Fibroblast of lung (primary cell): ENCODE measurements at regions not wholly inside any gene's neighbourhood (a gene's known extent, or its start where the extent isn't known, plus 50 kb on each side); places are given as distances from the start of the nearest gene placed in this dataset.

Experiments
- EZH2 ChIP-seq: IDR thresholded peaks from 2 replicates; pipeline ENCODE4 v1.5.1; 2012; ENCODE audit warnings: low read length, control low read depth, mild to moderate bottlenecking; ENCODE audit errors: missing control alignments
- TF ChIP-seq, protein P1 (sequence below), 2 donors: IDR thresholded peaks in 1 of 2; conservative IDR thresholded peaks in 1 of 2; 1 replicate in 1 of 2; 2 replicates in 1 of 2; pipeline ENCODE4 v1.5.1; 2011 to 2012; ENCODE audit warnings: low read length in 2 of 2, control low read depth in 1 of 2, inconsistent platforms in 1 of 2, low read depth in 1 of 2, mild to moderate bottlenecking in 1 of 2

DNA sequence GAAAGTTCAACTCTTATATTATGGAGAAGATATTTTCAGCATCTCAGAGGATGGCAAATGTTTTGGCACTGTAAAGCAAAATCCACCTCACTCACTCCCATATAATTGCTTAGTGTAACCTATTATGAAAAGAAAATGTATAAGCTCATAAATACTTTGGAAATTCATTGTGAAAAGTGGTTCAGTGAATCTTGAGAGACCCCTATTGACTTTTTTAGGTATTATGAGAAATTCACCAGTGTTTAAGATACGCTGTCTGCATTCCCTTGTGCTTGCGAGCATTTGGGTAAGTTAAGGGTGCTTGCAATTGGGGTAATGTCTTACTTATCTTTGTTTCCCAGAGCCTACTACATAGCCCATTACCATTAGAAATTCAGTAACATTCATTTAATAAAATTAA, 66.3 kb upstream of the BMP5 start:
- TF ChIP-seq, protein P1, sequence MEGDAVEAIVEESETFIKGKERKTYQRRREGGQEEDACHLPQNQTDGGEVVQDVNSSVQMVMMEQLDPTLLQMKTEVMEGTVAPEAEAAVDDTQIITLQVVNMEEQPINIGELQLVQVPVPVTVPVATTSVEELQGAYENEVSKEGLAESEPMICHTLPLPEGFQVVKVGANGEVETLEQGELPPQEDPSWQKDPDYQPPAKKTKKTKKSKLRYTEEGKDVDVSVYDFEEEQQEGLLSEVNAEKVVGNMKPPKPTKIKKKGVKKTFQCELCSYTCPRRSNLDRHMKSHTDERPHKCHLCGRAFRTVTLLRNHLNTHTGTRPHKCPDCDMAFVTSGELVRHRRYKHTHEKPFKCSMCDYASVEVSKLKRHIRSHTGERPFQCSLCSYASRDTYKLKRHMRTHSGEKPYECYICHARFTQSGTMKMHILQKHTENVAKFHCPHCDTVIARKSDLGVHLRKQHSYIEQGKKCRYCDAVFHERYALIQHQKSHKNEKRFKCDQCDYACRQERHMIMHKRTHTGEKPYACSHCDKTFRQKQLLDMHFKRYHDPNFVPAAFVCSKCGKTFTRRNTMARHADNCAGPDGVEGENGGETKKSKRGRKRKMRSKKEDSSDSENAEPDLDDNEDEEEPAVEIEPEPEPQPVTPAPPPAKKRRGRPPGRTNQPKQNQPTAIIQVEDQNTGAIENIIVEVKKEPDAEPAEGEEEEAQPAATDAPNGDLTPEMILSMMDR (conservative IDR thresholded peaks at IDR 0.05 in 1 of 2, IDR thresholded peaks at IDR 0.05 in 1 of 2; ENCODE audit: low read depth in 1 of 2, low read length in 2 of 2), result peak in 1 of 2 donors; percentile 47
- TF ChIP-seq EZH2, result no peak
